HL-60 (cell line): ENCODE measurements at regions not wholly inside any gene's neighbourhood (a gene's known extent, or its start where the extent isn't known, plus 50 kb on each side); places are given as distances from the start of the nearest gene placed in this dataset.

ENCODE experiments used
- DNase-seq, 2 experiments: peaks; one replicate each; pipeline ENCODE4 v3.0.0-alpha.2; 2010 to 2020; ENCODE audit warnings: low read depth in 1 of 2, low spot score in 1 of 2
- H3K27ac ChIP-seq: fragments of 250-450 bp; sonication (Bioruptor Pico); replicated peaks from 2 replicates; pipeline ENCODE4 v1.5.1; 2020; ENCODE audit warnings: mild to moderate bottlenecking, moderate library complexity
- H3K27me3 ChIP-seq: fragments of 250-450 bp; sonication (Bioruptor Pico); 2 replicates; pipeline ENCODE4 v1.5.1; 2021; ENCODE audit warnings: mild to moderate bottlenecking, moderate library complexity; ENCODE audit not compliant: insufficient read depth, poor library complexity, severe bottlenecking
- H3K4me3 ChIP-seq: replicated peaks from 2 replicates; pipeline ENCODE4 v1.5.1; 2011; ENCODE audit warnings: mild to moderate bottlenecking, control low read depth, low read length; ENCODE audit not compliant: insufficient read depth
- CTCF ChIP-seq: IDR thresholded peaks from one replicate; pipeline ENCODE4 v1.5.1; 2011; ENCODE audit warnings: low read length, control low read depth, inconsistent platforms; ENCODE audit not compliant: insufficient read depth
- POLR2AphosphoS5 ChIP-seq: IDR thresholded peaks from 2 replicates; pipeline ENCODE4 v1.6.1; 2012; ENCODE audit warnings: low read depth
- REST ChIP-seq: IDR thresholded peaks from 2 replicates; pipeline ENCODE4 v1.6.1; 2012; ENCODE audit warnings: low read depth; ENCODE audit not compliant: insufficient replicate concordance
- SPI1 ChIP-seq: IDR thresholded peaks from 2 replicates; pipeline ENCODE4 v1.6.1; 2012; ENCODE audit warnings: low read depth, mild to moderate bottlenecking, borderline replicate concordance

DNA sequence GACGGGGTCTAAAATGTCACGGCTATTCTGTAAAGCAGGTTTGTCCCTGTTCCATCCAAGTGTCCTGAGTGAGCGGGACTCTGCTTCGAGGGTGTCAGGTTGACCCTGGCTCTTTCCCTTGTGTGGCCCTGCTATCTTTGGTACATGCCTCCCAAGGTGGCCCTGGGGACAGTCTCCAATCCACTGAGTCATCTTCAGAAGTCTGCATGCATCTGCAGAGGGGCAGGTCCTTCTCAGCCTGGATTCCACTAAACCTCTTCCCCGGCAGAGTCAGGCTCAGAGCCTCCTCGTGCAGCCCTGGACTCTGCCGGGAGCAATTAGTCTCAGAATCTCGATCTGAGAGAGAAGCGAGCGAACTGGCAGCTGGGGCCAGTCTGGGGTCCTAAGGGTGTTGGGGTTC is 50.1 kb upstream of the KCNJ15 start:
- H3K4me3 ChIP-seq: no peak overlapping the region
- H3K27me3 ChIP-seq: no peaks in the 10 kb centered on the region
- no peak for DNase-seq
- no peak overlapping the region for H3K27ac ChIP-seq
- TF ChIP-seq REST (no peak), POLR2AphosphoS5 (no peak), CTCF (no peak), SPI1 (no peak)
